GM19397 (cell line): ENCODE measurements at regions not wholly inside any gene's neighbourhood (a gene's known extent, or its start where the extent isn't known, plus 50 kb on each side); places are given as distances from the start of the nearest gene placed in this dataset.

Experiments
- ATAC-seq: cut with Tn5 transposase; IDR thresholded peaks from one replicate; pipeline ENCODE4 v1.9.1; 2021; ENCODE audit warnings: mild to moderate bottlenecking, moderate library complexity; ENCODE audit not compliant: unreplicated experiment

- no peak for ATAC-seq
Observed at GRCh38 chr2:80926168-80926567, 621.6 kb upstream of the LRRTM1 start.

GRCh38 chr2:80896576-80896975 lies 592.0 kb upstream of the LRRTM1 start:
- no peak for ATAC-seq

- ATAC-seq = no peak
Observed at GRCh38 chr2:80894486-80894885, 589.9 kb upstream of the LRRTM1 start.

- ATAC-seq = no peak
Observed at GRCh38 chr2:80893711-80894110, 589.2 kb upstream of the LRRTM1 start.

- ATAC-seq = no peak
Observed at GRCh38 chr2:80889009-80889408, 584.5 kb upstream of the LRRTM1 start.

- no peak for ATAC-seq
Observed at GRCh38 chr2:80887841-80888378, 583.4 kb upstream of the LRRTM1 start.

GRCh38 chr2:80874374-80874773 lies 569.8 kb upstream of the LRRTM1 start:
- ATAC-seq = no peak

- ATAC-seq = no peak
Observed at GRCh38 chr2:80869858-80870438, 565.4 kb upstream of the LRRTM1 start.

GRCh38 chr2:80863147-80863714 lies 558.7 kb upstream of the LRRTM1 start:
- no peak for ATAC-seq

GRCh38 chr2:80858965-80859364 lies 554.4 kb upstream of the LRRTM1 start:
- ATAC-seq = no peak

GRCh38 chr2:80856227-80856626 lies 551.7 kb upstream of the LRRTM1 start:
- no peak for ATAC-seq

- no peak for ATAC-seq
Observed at GRCh38 chr2:80854831-80855230, 550.3 kb upstream of the LRRTM1 start.

- ATAC-seq = no peak
Observed at GRCh38 chr2:80852808-80853139, 548.2 kb upstream of the LRRTM1 start.

- no peak for ATAC-seq
Observed at GRCh38 chr2:80852079-80852807, 547.7 kb upstream of the LRRTM1 start.

- ATAC-seq = no peak
Observed at GRCh38 chr2:80830891-80831290, 526.3 kb upstream of the LRRTM1 start.

GRCh38 chr2:80822999-80823398 lies 518.4 kb upstream of the LRRTM1 start:
- ATAC-seq = no peak

- no peak for ATAC-seq
Observed at GRCh38 chr2:80815259-80815658, 510.7 kb upstream of the LRRTM1 start.

- no peak for ATAC-seq
Observed at GRCh38 chr2:80786584-80786983, 482.0 kb upstream of the LRRTM1 start.

GRCh38 chr2:80778704-80779103 lies 474.2 kb upstream of the LRRTM1 start:
- no peak for ATAC-seq

- ATAC-seq = no peak
Observed at GRCh38 chr2:80748592-80748991, 444.0 kb upstream of the LRRTM1 start.

GRCh38 chr2:80737047-80737446 lies 432.5 kb upstream of the LRRTM1 start:
- no peak for ATAC-seq

- no peak for ATAC-seq
Observed at GRCh38 chr2:80725001-80725400, 420.4 kb upstream of the LRRTM1 start.
